ENCODE measurements at regions not wholly inside any gene's neighbourhood (a gene's known extent, or its start where the extent isn't known, plus 50 kb on each side); places are given as distances from the start of the nearest gene placed in this dataset.
A peak's percentile ranks its signal among the peaks of the same experiment; 100 is the strongest.

- ATAC-seq: peak in 1 of 4 donors; percentile 66
- H3K36me3 ChIP-seq: no peaks in the 10 kb centered on the region
- peaks cover 0 to 8% (median 0%) of the 10 kb centered on the region in 12 donors for H3K9me3 ChIP-seq
- intact Hi-C loops (cut with DNase I): no loop called here
- no peak overlapping the region for H3K27ac ChIP-seq
- DNase-seq: no peak
- TF ChIP-seq CTCF (IDR thresholded peaks at IDR 0.05) (no peak), POLR2A (IDR thresholded peaks at IDR 0.05) (no peak)
- WGBS, 4 donors: 62 to 72% (median 64%) methylated on average over 7 of the region's 7 CpGs
- H3K4me3 ChIP-seq: no peak overlapping the region
- no peaks in the 10 kb centered on the region for H3K4me1 ChIP-seq
- no peaks in the 10 kb centered on the region for H3K27me3 ChIP-seq
These were observed 190.2 kb downstream of the FSCB start for GRCh38 chr14:44316647-44317440.

GRCh38 chr14:44309331-44309730 is 197.8 kb downstream of the FSCB start:
- H3K27ac ChIP-seq: no peak overlapping the region
- no peak for TF ChIP-seq POLR2A (IDR thresholded peaks at IDR 0.05)
- no peak for TF ChIP-seq CTCF (IDR thresholded peaks at IDR 0.05)
- ATAC-seq: no peak
- H3K4me1 ChIP-seq: no peaks in the 10 kb centered on the region
- H3K4me3 ChIP-seq: no peak overlapping the region
- no peak for DNase-seq
- intact Hi-C loops (cut with DNase I): no loop called here
- no peaks in the 10 kb centered on the region for H3K36me3 ChIP-seq
- H3K27me3 ChIP-seq: no peaks in the 10 kb centered on the region
- peaks cover 0 to 12% (median 0%) of the 10 kb centered on the region in 12 donors for H3K9me3 ChIP-seq
- 82 to 93% (median 86%) methylated on average over 1 of the region's 1 CpG for WGBS, 4 donors

GRCh38 chr14:44300916-44301315 is 206.2 kb downstream of the FSCB start:
- TF ChIP-seq POLR2A (IDR thresholded peaks at IDR 0.05) (no peak), CTCF (IDR thresholded peaks at IDR 0.05) (no peak)
- Histone ChIP-seq H3K4me1 (no peaks in the 10 kb centered on the region), H3K27me3 (no peaks in the 10 kb centered on the region), H3K9me3 (peaks cover 0 to 10% (median 0%) of the 10 kb centered on the region in 12 donors), H3K4me3 (no peak overlapping the region), H3K27ac (no peak overlapping the region), H3K36me3 (no peaks in the 10 kb centered on the region)
- intact Hi-C loops (cut with DNase I): no loop called here
- DNase-seq: no peak
- no peak for ATAC-seq

GRCh38 chr14:44297437-44297836 is 209.6 kb downstream of the FSCB start:
- TF ChIP-seq POLR2A (IDR thresholded peaks at IDR 0.05): no peak
- TF ChIP-seq CTCF (IDR thresholded peaks at IDR 0.05): no peak
- DNase-seq (no peak), ATAC-seq (no peak)
- Histone ChIP-seq H3K4me3 (no peak overlapping the region), H3K27me3 (no peaks in the 10 kb centered on the region), H3K27ac (no peak overlapping the region), H3K9me3 (peaks cover 0 to 10% (median 0%) of the 10 kb centered on the region in 12 donors), H3K4me1 (no peaks in the 10 kb centered on the region), H3K36me3 (no peaks in the 10 kb centered on the region)
- intact Hi-C loops (cut with DNase I): no loop called here
